MCF 10A (cell line): ENCODE measurements at regions not wholly inside any gene's neighbourhood (a gene's known extent, or its start where the extent isn't known, plus 50 kb on each side); places are given as distances from the start of the nearest gene placed in this dataset.
A peak's percentile ranks its signal among the peaks of the same experiment; 100 is the strongest.

ENCODE experiments used
- BruUV-seq: library from RNA; stranded (reverse); fragments of 400-500 nt; replicated peaks from 2 replicates; lab custom pipeline; 2021; lab: Mats Ljungman, UMichigan
- CTCF ChIA-PET: fragments of 300-600 bp; sonication (Branson Sonifier 250); formaldehyde crosslinking; extraction: SDS; loops from one replicate; lab custom pipeline; 2021; ENCODE audit warnings: antibody characterized with exemption, inconsistent platforms; lab: Yijun Ruan, JAX
- POLR2A ChIA-PET: fragments of 300-600, 350-650 bp; sonication (Branson Sonifier 250); formaldehyde crosslinking; extraction: SDS; loops from one replicate; lab custom pipeline; 2020; ENCODE audit warnings: antibody characterized with exemption, inconsistent platforms; lab: Yijun Ruan, JAX
- DNase-seq: peaks from one replicate; pipeline ENCODE4 v3.0.0-alpha.2; 2018; ENCODE audit not compliant: unreplicated experiment
- H3K27ac Mint-ChIP-seq: one replicate; pipeline ENCODE4 v1.8.0; 2022; ENCODE audit warnings: mild to moderate bottlenecking, low read depth, mixed read lengths; ENCODE audit not compliant: unreplicated experiment
- H3K27me3 Mint-ChIP-seq: one replicate; pipeline ENCODE4 v1.8.0; 2022; ENCODE audit warnings: mixed read lengths; ENCODE audit not compliant: insufficient read depth, unreplicated experiment
- H3K36me3 Mint-ChIP-seq: one replicate; pipeline ENCODE4 v1.8.0; 2022; ENCODE audit warnings: mild to moderate bottlenecking, moderate library complexity, mixed read lengths; ENCODE audit not compliant: insufficient read depth, unreplicated experiment
- H3K4me1 Mint-ChIP-seq: one replicate; pipeline ENCODE4 v1.8.0; 2022; ENCODE audit warnings: mixed read lengths; ENCODE audit not compliant: insufficient read depth, unreplicated experiment
- H3K4me3 Mint-ChIP-seq: one replicate; pipeline ENCODE4 v1.8.0; 2022; ENCODE audit warnings: mild to moderate bottlenecking, moderate library complexity, mixed read lengths; ENCODE audit not compliant: unreplicated experiment
- H3K9me3 Mint-ChIP-seq: one replicate; pipeline ENCODE4 v1.8.0; 2022; ENCODE audit warnings: mixed read lengths; ENCODE audit not compliant: unreplicated experiment
- intact Hi-C: fragments of 100-400 bp; cut with micrococcal nuclease; formaldehyde crosslinking; loops from 2 replicates; pipeline ENCODE4 v1.14.1; 2022
- TF ChIP-seq, protein P1 (sequence below): fragments of 200-600 bp; IDR thresholded peaks from one replicate; pipeline ENCODE4 v1.8.0; 2022; ENCODE audit warnings: antibody characterized with exemption, mild to moderate bottlenecking; ENCODE audit not compliant: unreplicated experiment

DNA sequence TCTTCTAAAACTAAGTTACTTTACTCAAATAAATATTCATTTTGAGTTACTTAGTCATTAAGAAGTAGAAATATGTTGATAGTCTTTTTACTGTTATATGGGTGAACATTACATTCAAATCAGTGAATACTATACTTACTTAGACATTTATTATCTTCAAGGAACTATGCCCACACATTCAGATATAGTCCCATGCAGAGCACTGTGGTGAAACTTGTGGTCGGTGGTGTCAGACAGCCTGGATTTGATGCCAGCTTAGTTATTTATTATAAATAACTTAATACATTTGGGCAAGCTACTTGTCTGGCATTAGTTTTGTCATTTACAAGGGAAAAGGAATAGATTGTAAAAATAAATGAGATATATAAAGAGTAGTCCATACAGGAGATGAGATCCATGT, 149.5 kb downstream of the RAP2B start:
- CTCF ChIA-PET, result interaction anchor here (0.6 kb wide), 1 partner anchor 454 kb away, joined by 5 read pairs; no protein-coding TSS in a partner anchor
- POLR2A ChIA-PET, result interaction anchor here (0.9 to 1.7 kb wide), 2 partner anchors 11 to 18 kb away, joined by 5 read pairs; no protein-coding TSS in a partner anchor
- H3K4me3 Mint-ChIP-seq, result no peak overlapping the region

DNA sequence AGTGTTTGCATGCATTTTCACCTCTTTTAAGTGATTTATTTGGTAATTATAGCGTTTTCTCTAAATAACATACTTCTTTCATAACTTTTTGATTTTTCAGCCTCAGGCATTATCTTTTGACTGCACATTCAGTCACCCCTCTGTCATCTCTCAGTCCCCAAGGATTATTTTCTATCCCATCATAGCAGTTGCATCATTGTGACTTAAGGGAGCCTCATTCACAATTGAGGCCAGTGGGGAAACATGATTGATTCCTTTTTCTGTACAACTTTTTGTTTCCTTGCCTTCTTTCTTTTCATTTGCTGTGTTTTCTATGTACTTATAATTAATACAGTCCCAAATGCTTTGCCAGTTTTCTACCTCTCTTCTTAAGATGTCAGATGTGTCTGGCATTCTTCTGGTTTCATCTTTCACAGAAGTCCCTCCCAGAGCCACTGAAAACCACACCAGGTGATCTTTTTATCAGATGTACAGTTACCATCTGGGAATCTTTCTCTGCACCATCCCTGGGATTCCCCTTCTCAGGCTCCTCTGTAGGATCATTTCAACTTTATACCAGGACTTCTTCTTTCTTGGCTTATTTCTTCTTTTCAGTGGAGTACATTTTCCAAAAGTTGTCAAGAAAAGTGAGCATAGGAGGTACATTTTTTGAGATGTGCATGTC, 151.4 kb downstream of the RAP2B start:
- intact Hi-C loops, result no loop called here
- Mint-ChIP-seq H3K4me1 (peaks cover 14% of the 10 kb centered on the region), H3K4me3 (peak overlapping the region; percentile 55), H3K27ac (peak overlapping the region; percentile 65), H3K27me3 (no peaks in the 10 kb centered on the region), H3K36me3 (no peaks in the 10 kb centered on the region), H3K9me3 (no peaks in the 10 kb centered on the region)
- BruUV-seq, result no TSS peak
- peak; percentile 18 for DNase-seq
- TF ChIP-seq, protein P1, sequence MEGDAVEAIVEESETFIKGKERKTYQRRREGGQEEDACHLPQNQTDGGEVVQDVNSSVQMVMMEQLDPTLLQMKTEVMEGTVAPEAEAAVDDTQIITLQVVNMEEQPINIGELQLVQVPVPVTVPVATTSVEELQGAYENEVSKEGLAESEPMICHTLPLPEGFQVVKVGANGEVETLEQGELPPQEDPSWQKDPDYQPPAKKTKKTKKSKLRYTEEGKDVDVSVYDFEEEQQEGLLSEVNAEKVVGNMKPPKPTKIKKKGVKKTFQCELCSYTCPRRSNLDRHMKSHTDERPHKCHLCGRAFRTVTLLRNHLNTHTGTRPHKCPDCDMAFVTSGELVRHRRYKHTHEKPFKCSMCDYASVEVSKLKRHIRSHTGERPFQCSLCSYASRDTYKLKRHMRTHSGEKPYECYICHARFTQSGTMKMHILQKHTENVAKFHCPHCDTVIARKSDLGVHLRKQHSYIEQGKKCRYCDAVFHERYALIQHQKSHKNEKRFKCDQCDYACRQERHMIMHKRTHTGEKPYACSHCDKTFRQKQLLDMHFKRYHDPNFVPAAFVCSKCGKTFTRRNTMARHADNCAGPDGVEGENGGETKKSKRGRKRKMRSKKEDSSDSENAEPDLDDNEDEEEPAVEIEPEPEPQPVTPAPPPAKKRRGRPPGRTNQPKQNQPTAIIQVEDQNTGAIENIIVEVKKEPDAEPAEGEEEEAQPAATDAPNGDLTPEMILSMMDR, result no peak
- ChIA-PET CTCF (no interaction called here), POLR2A (interaction anchor here (0.8 kb wide), 1 partner anchor 9 kb away, joined by 5 read pairs; no protein-coding TSS in a partner anchor)

More for the DNA sequence above, 149.5 kb downstream of the RAP2B start:
- H3K36me3 Mint-ChIP-seq, result no peaks in the 10 kb centered on the region
- H3K9me3 Mint-ChIP-seq, result no peaks in the 10 kb centered on the region
- H3K27ac Mint-ChIP-seq, result no peak overlapping the region
- peaks cover 14% of the 10 kb centered on the region for H3K4me1 Mint-ChIP-seq
- TF ChIP-seq, protein P1, result no peak
- BruUV-seq, result no TSS peak
- intact Hi-C loops, result no loop called here
- H3K27me3 Mint-ChIP-seq, result no peaks in the 10 kb centered on the region
- DNase-seq, result no peak

DNA sequence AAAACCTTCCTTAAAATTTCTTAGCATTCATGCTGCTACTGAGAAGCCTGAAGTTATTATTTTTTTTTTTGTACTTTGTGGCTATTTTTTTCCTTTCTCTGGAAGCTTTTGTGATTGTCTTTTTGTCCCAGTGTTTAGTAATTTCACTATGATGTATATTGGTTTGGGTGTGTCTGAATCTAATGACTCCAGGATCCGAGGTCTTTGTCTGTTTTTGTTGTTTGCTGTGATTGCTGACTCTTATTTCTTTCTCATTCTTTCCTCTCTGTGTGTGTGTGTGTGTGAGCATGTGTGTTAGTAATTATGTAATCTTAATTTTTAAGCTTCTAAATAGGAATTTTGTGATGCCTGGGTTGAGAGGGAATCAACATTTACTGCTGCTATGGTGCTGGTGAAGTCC, 152.0 kb downstream of the RAP2B start:
- Mint-ChIP-seq H3K9me3 (no peaks in the 10 kb centered on the region), H3K27me3 (no peaks in the 10 kb centered on the region), H3K4me1 (peaks cover 17% of the 10 kb centered on the region), H3K4me3 (peak overlapping the region; percentile 55), H3K27ac (peak overlapping the region; percentile 65), H3K36me3 (no peaks in the 10 kb centered on the region)
- POLR2A ChIA-PET, result interaction anchor here (0.5 to 1.1 kb wide), 3 partner anchors 9 to 1947 kb away, joined by 3 to 5 read pairs (median 4); no protein-coding TSS in a partner anchor
- TSS peak; percentile 77 for BruUV-seq
- no peak for DNase-seq
- intact Hi-C loops, result no loop called here
- CTCF ChIA-PET, result interaction anchor here (0.6 kb wide), 2 partner anchors 174 to 281 kb away, joined by 3 read pairs; no protein-coding TSS in a partner anchor
- TF ChIP-seq, protein P1, result no peak

DNA sequence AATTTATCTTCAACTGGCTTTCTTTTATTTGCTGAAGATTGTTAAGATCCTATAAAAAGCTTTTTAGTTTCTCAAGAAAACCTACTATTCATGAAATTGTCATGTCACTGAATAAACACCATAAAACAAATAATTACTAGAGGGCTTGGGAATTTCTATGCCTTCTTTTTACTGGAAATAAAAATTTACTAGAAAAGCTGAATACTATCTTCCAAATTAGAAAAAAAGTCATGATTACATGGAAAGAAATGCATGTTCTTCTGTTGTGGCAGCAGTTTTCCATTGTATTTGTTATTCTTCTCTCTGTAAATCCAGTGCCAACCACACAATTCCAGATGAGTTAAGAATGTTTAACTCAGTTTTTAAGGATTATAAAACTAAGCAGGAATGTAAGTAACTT, 153.8 kb downstream of the RAP2B start:
- H3K9me3 Mint-ChIP-seq, result no peaks in the 10 kb centered on the region
- no peaks in the 10 kb centered on the region for H3K27me3 Mint-ChIP-seq
- TF ChIP-seq, protein P1, result no peak
- intact Hi-C loops, result no loop called here
- no peak overlapping the region for H3K4me3 Mint-ChIP-seq
- no peak overlapping the region for H3K27ac Mint-ChIP-seq
- BruUV-seq, result no TSS peak
- H3K4me1 Mint-ChIP-seq, result peaks cover 19% of the 10 kb centered on the region
- DNase-seq, result no peak
- ChIA-PET CTCF (interaction anchor here (0.7 kb wide), 1 partner anchor 273 kb away, joined by 4 read pairs; no protein-coding TSS in a partner anchor), POLR2A (interaction anchor here (0.9 kb wide), 1 partner anchor 17 kb away, joined by 3 read pairs; no protein-coding TSS in a partner anchor)
- no peaks in the 10 kb centered on the region for H3K36me3 Mint-ChIP-seq
